Lower leg skin (tissue), 3 donors: ENCODE measurements at regions not wholly inside any gene's neighbourhood (a gene's known extent, or its start where the extent isn't known, plus 50 kb on each side); places are given as distances from the start of the nearest gene placed in this dataset.

ENCODE experiments used
- CTCF ChIP-seq, 3 donors: fragments of 450-650 bp; IDR thresholded peaks; one replicate each; pipeline ENCODE4 v1.5.1; 2016; ENCODE audit warnings: antibody characterized with exemption in 3 of 3, mild to moderate bottlenecking in 3 of 3, moderate library complexity in 2 of 3
- POLR2A ChIP-seq, 2 donors: fragments of 450-650 bp; IDR thresholded peaks; one replicate each; pipeline ENCODE4 v1.6.1; 2016 to 2017; ENCODE audit warnings: antibody characterized with exemption in 2 of 2, mild to moderate bottlenecking in 1 of 2, moderate library complexity in 1 of 2

GRCh38 chr14:54189748-54190354, 207.0 kb upstream of the CDKN3 start:
- TF ChIP-seq POLR2A (IDR thresholded peaks at IDR 0.05) (no peak), CTCF (IDR thresholded peaks at IDR 0.05) (no peak)
